OCI-LY3 (cell line): ENCODE measurements at regions not wholly inside any gene's neighbourhood (a gene's known extent, or its start where the extent isn't known, plus 50 kb on each side); places are given as distances from the start of the nearest gene placed in this dataset.

Source experiments
- H2AFZ ChIP-seq: fragments of 200-600, 300-600 bp; shearing (Covaris generic); 2 replicates; pipeline ENCODE4 v1.6.0; 2014; ENCODE audit warnings: antibody characterized with exemption, low read depth, low read length
- H3K27ac ChIP-seq: fragments of 200-600, 300-600 bp; sonication (generic); 2 replicates; pipeline ENCODE4 v1.5.1; 2014; ENCODE audit warnings: mild to moderate bottlenecking, low read length, moderate library complexity, mixed read lengths
- H3K27me3 ChIP-seq: fragments of 200-600, 300-600 bp; sonication (generic); 2 replicates; pipeline ENCODE4 v1.6.1; 2014; ENCODE audit warnings: low read depth, low read length, mixed read lengths
- H3K36me3 ChIP-seq: fragments of 200-600, 300-600 bp; sonication (generic); replicated peaks from 2 replicates; pipeline ENCODE3; 2014; ENCODE audit warnings: low read depth, low read length, mixed read lengths
- H3K4me1 ChIP-seq: fragments of 300-600, 200-600 bp; sonication (generic); 2 replicates; pipeline ENCODE4 v1.6.1; 2014; ENCODE audit warnings: low read length, mixed read lengths
- H3K4me2 ChIP-seq: fragments of 200-600, 300-600 bp; sonication (generic); 2 replicates; pipeline ENCODE4 v1.6.1; 2014; ENCODE audit warnings: low read length, mixed read lengths
- H3K4me3 ChIP-seq: fragments of 300-600, 200-600 bp; sonication (generic); 2 replicates; pipeline ENCODE4 v1.5.1; 2014; ENCODE audit warnings: antibody characterized with exemption, mild to moderate bottlenecking, low read length, moderate library complexity
- H3K79me2 ChIP-seq: fragments of 300-600, 200-600 bp; shearing (Covaris generic); 2 replicates; pipeline ENCODE4 v1.6.1; 2014; ENCODE audit warnings: mild to moderate bottlenecking, low read length, mixed read lengths
- H3K9ac ChIP-seq: fragments of 300-600, 200-600 bp; shearing (Covaris generic); 2 replicates; pipeline ENCODE4 v1.6.0; 2014; ENCODE audit warnings: mild to moderate bottlenecking, low read length, moderate library complexity
- H3K9me3 ChIP-seq: fragments of 200-600, 300-600 bp; shearing (Covaris generic); 2 replicates; pipeline ENCODE4 v1.6.1; 2014; ENCODE audit warnings: low read length, mixed read lengths; ENCODE audit not compliant: insufficient read depth
- H4K20me1 ChIP-seq: fragments of 200-600, 300-600 bp; sonication (generic); 2 replicates; pipeline ENCODE4 v1.6.1; 2016; ENCODE audit warnings: low read length, mixed read lengths; ENCODE audit not compliant: insufficient read depth
- EZH2phosphoT487 ChIP-seq: fragments of 200-600 bp; shearing (Covaris generic); IDR thresholded peaks from 2 replicates; pipeline ENCODE4 v1.6.1; 2018; ENCODE audit warnings: antibody characterized with exemption, mixed run types, low read depth
- TF ChIP-seq, protein P1 (sequence below): fragments of 200-600, 300-600 bp; sonication (generic); IDR thresholded peaks from 2 replicates; pipeline ENCODE4 v1.5.1; 2014; ENCODE audit warnings: antibody characterized with exemption, low read length, low read depth

DNA sequence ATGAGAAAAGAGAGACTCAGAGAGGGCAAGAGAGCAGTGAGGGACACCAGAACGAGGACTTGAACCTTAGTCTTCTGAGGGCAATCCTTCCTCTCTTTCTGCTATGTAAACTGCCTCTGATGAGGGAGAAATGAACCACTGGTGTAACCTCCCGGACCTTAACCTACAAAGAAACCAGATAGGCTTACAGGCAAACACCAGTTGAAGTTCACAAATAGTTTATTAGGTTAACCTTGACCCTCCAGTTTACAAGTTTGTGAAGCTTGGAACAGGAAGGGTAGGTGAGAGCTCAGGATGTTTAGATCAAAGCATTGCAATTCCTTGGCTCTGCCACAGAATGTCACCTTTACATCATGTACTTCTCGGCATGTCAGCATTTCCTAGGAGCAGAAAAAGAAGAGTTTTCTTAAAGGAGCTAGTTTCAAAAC is 486.4 kb upstream of the SPRED2 start:
- Histone ChIP-seq H3K4me1 (peaks cover 14% of the 10 kb centered on the region), H4K20me1 (no peaks in the 10 kb centered on the region), H3K36me3 (no peaks in the 10 kb centered on the region), H3K4me2 (no peak overlapping the region), H2AFZ (no peak overlapping the region), H3K9ac (no peak overlapping the region), H3K4me3 (no peak overlapping the region), H3K27me3 (no peaks in the 10 kb centered on the region; the same call in 1 of the 2 replicates), H3K9me3 (no peaks in the 10 kb centered on the region), H3K27ac (no peak overlapping the region), H3K79me2 (no peaks in the 10 kb centered on the region)
- TF ChIP-seq, protein P1, sequence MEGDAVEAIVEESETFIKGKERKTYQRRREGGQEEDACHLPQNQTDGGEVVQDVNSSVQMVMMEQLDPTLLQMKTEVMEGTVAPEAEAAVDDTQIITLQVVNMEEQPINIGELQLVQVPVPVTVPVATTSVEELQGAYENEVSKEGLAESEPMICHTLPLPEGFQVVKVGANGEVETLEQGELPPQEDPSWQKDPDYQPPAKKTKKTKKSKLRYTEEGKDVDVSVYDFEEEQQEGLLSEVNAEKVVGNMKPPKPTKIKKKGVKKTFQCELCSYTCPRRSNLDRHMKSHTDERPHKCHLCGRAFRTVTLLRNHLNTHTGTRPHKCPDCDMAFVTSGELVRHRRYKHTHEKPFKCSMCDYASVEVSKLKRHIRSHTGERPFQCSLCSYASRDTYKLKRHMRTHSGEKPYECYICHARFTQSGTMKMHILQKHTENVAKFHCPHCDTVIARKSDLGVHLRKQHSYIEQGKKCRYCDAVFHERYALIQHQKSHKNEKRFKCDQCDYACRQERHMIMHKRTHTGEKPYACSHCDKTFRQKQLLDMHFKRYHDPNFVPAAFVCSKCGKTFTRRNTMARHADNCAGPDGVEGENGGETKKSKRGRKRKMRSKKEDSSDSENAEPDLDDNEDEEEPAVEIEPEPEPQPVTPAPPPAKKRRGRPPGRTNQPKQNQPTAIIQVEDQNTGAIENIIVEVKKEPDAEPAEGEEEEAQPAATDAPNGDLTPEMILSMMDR: peak; percentile 42
- TF ChIP-seq EZH2phosphoT487: no peak

DNA sequence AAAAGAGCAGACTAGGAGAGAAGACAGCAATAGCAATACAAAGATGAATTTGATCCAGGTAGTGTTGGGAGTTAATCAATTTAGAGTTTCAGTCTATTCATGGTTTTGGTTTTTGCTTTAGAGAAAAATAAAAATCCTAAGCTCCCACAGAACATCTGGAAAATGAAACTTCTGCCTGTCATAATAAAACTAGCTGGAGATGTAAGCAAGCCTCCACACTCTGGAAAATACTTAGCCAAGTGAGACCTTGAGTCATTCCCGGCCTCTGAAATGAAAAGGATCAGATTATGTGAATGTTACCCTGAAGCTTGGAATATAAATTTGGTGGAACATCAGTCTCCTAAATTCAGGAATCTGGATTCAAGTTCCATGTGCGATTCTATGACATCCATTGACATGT is 485.6 kb upstream of the SPRED2 start:
- H3K27me3 ChIP-seq: no peaks in the 10 kb centered on the region; the same call in 1 of the 2 replicates
- H3K9ac ChIP-seq: no peak overlapping the region
- H3K4me3 ChIP-seq: no peak overlapping the region
- no peaks in the 10 kb centered on the region for H3K79me2 ChIP-seq
- H3K4me1 ChIP-seq: peaks cover 12% of the 10 kb centered on the region
- no peaks in the 10 kb centered on the region for H3K9me3 ChIP-seq
- no peak overlapping the region for H2AFZ ChIP-seq
- no peak overlapping the region for H3K27ac ChIP-seq
- H3K36me3 ChIP-seq: no peaks in the 10 kb centered on the region
- no peaks in the 10 kb centered on the region for H4K20me1 ChIP-seq
- no peak overlapping the region for H3K4me2 ChIP-seq
- TF ChIP-seq, protein P1: no peak
- TF ChIP-seq EZH2phosphoT487: no peak

DNA sequence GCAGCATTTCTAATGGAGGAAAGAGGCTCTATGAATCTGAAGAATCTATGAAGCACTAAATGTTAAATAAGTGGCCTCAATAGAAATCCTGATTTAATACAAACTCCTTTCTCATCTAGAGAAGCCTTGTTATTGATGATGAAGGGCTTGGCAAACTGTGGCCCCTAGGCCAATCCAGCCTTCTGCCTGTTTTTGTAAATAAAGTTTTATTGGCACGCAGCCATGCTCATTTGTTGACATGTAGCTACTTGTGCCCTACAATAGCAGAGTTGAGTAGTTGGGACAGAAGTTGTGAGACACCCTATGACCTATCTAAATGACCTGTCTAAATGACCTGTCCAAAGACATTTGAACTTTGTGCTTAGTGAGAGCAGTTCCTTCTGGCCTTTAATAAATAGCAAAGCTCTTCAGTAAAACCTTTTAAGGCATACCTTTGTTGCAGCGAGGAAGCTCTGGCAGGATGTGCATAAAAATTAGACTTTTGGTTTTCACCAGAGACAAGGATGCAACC is 484.4 kb upstream of the SPRED2 start:
- Histone ChIP-seq H3K4me3 (no peak overlapping the region), H3K4me2 (no peak overlapping the region), H4K20me1 (no peaks in the 10 kb centered on the region), H3K36me3 (no peaks in the 10 kb centered on the region), H3K9me3 (no peaks in the 10 kb centered on the region), H3K27me3 (no peaks in the 10 kb centered on the region; the same call in 1 of the 2 replicates), H3K27ac (no peak overlapping the region), H2AFZ (no peak overlapping the region), H3K9ac (no peak overlapping the region), H3K79me2 (no peaks in the 10 kb centered on the region), H3K4me1 (peaks cover under 1% of the 10 kb centered on the region; the same call in 1 of the 2 replicates)
- TF ChIP-seq EZH2phosphoT487: no peak
- TF ChIP-seq, protein P1: no peak

DNA sequence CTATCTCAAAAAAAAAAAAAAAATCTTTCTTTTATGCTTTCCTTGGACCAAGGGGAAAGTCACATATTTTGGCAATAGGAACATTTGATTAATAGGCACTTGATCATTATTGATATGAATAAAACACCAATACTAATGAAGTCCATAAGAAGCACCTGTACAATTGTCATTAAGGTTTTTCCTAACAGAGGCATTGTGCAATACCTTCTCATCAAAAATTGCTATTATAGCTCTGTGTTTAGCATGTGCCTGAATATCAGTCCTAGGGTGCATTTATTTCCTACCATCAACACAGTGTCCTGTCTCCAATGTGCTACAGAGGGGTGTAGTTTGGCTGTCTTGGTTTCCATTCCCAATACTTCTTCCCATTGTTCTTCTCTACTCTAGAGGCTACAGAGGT is 483.8 kb upstream of the SPRED2 start:
- no peak overlapping the region for H3K27ac ChIP-seq
- no peak overlapping the region for H3K4me3 ChIP-seq

More for the DNA sequence above, 483.8 kb upstream of the SPRED2 start:
- no peaks in the 10 kb centered on the region for H3K4me1 ChIP-seq
- no peaks in the 10 kb centered on the region for H3K36me3 ChIP-seq
- no peak overlapping the region for H2AFZ ChIP-seq
- H3K79me2 ChIP-seq: no peaks in the 10 kb centered on the region
- H3K27me3 ChIP-seq: no peaks in the 10 kb centered on the region; the same call in 1 of the 2 replicates
- no peak overlapping the region for H3K4me2 ChIP-seq
- no peak overlapping the region for H3K9ac ChIP-seq
- no peak for TF ChIP-seq EZH2phosphoT487
- TF ChIP-seq, protein P1: no peak
- H4K20me1 ChIP-seq: no peaks in the 10 kb centered on the region
- H3K9me3 ChIP-seq: no peaks in the 10 kb centered on the region
